ENCODE measurements at regions not wholly inside any gene's neighbourhood (a gene's known extent, or its start where the extent isn't known, plus 50 kb on each side); places are given as distances from the start of the nearest gene placed in this dataset.
"Not testable (repeated sequence)": the region's sequence is repeated elsewhere in the genome, so short reads cannot be mapped to it uniquely, and the experiment has no call there.

DNA sequence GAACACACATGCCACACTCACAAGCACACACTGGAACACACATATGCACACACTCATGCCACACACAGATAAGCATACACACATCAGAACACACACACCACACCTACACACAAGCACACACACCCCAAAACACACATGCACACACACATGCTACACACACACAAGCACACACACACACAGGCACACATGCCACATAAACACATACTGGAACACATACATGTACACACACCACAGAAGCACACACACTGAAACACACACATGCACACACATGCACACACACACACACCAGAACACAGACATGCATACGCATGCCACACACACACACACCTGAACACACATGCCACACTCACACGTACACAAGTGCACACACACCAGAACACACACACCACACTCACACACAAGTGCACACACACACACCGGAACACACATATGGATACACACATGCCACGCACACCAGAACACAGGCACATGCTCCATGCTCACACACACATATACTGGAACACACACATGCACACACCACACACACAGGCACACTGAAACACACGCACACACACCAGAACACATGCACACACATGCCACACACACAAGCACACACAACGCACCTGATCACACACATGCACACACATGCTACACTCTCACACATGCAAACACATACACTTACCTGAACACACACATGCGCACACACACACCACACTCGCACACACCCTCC is 78.0 kb upstream of the IRX4 start:
- DNase-seq (ENCODE audit: low read depth in 4 of 4, low spot score in 3 of 4), result no peak

DNA sequence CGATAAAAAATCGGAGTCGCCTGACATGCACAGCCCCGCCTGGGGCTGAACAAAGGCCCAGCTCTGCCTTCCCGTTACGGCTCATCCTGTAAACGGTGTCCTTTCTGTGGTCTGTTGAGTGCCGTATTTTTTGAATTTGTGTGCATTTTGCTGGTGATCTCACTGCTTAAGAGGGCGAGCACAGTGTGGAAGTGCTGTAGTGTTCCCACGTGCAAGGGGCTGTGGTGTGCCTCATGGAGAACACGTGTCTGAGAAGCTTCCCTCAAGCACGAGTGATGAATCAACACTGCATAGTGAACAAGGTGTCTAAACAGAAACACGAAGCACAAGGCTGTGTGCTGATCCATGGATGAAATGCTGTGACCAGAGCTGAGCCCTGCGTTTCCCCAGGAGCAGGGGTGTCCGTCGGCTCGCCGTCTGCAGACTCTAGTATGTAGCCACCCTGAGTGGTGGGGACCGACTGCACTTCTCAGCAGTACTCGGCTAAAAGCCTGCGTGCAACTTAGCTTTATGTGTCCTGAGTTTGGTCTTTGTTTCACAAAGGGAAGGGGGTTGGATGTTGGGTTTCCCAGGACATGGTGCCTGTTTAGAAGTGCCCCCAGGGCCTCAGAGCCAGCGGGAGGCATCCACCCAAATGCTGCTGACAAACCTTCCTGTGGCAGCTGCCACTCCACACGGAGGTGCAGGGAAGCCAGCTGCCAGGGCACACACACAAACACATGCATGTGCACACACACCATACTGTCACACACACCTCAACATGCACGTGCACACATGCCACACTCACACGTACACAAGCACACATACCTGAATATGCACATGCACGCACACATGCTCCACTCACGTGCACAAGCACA is 77.2 kb upstream of the IRX4 start:
- no peak for DNase-seq (ENCODE audit: low read depth in 4 of 4, low spot score in 3 of 4)

DNA sequence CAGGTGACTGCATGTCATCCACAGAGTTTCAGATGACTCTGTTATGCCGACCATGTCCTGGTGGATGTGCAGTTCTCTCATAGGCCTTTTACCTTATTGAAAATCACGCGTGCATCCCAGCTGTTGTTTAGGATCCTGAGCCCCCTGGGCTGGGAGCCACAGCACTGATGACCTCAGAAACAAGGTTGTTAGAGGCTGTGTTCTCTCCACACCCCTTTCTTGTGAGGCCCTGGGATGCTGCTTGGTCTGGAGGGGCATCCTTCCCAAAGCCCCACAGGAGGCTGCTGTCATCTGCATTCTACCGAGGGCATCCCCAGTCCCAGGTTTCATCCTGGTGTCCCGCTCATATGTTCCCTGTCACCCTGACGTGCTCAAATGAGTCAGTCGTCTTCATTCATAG is 76.5 kb upstream of the IRX4 start:
- DNase-seq (ENCODE audit: low read depth in 4 of 4, low spot score in 3 of 4), result no peak

DNA sequence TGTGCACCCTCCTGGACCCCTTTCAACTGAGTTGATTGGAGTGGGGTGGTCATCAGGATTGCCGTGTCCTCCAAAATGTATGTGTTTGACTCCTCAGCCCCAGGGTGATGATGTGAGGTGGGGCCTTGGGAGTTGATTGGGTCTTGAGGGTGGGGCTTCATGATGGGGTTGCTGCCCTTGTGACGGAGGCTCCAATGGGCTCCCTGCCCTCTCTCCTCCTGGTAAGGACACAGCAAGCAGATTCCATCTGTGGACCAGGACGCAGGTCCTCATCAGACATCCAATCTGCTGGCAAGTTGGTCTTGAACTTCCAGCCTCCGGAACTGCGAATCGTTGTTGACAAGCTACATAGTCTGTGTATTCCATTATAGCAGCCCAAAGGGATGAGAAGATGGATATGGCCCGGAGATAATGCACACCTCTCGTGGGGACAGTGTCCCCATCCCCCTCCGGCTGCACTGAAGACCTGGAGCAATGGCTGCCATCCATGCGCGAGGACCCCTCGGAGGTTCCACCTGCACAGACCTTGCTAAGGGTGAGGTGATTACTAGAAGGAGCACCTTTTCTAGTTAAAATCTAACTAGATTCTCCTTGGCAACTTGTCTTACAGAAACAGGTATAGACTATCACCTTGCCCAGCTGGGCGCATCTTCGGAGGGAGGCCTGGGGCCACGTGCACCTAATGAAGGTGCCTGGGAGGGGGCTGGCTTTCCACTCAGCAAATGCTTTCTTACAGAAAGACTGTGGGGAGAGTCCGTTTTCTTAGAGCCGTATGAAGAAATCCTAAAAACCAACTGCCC is 75.7 kb upstream of the IRX4 start:
- no peak for DNase-seq (ENCODE audit: low read depth in 4 of 4, low spot score in 3 of 4)

DNA sequence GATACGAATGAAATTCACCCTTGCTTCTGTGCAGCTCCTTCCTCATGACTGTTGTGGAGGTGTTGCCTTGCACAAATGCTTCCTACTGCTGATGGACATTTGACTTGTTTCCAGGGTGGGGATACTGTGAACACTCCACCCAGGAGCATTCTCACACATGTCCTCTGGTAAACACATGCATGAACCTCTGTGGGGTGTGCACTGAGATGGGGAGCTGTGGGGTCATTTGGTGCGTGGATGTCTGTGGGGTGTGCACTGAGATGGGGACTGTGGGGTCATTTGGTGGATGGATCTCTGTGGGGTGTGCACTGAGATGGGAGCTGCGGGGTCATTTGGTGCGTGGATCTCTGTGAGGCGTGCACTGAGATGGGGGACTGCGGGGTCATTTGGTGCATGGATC is 72.9 kb upstream of the IRX4 start:
- DNase-seq (ENCODE audit: low read depth in 4 of 4, low spot score in 3 of 4), result no peak

DNA sequence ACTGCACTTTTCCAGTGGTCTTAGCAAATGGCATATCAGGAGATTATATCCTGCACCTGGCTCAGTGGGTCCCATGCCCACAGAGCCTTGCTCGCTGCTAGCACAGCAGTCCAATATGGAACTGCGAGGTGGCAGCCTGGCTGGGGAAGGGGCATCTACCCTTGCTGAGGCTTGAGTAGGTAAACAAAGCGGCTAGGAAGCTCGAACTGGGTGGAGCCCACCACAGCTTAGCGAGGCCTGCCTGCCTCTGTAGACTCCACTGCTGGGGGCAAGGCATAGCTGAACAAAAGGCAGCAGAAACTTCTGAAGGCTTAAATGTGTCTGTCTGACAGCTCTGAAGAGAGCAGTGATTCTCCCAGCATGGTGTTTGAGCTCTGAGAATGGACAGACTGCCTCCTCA is 71.0 kb upstream of the IRX4 start:
- not testable (repeated sequence) for DNase-seq (ENCODE audit: low read depth in 4 of 4, low spot score in 3 of 4)

DNA sequence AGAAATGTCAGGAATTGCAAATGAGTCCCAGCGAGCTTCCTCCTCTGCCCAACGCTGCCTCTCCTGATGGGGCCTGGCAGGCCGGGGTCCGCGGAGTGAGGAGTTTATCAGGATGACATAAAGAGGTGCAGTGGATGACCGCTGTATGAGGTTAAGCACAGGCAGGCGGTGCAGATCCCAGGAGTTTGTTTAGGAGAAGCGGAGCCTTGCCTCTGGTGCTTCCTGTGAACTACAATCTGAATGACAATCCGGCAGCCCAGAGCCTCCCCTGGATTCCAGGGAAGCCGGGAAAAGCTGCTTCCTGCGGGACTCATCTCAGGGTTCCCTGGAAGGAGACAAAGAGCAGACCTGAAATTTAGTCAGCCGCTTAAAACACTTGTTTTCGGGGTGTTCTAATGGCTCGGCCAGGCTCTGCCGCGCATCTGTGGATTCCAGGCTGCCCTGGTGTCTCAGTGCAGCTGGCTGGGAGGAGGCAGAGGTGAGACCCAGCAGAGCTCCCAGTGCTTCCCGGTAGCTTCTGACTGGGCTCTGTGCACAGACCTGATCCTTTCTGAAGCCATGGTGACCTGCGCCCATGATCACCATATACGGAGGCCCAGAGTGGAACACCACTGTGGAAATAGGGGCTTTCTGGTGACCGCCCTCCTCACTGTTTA is 69.8 kb upstream of the IRX4 start:
- no peak for DNase-seq (ENCODE audit: low read depth in 4 of 4, low spot score in 3 of 4)

DNA sequence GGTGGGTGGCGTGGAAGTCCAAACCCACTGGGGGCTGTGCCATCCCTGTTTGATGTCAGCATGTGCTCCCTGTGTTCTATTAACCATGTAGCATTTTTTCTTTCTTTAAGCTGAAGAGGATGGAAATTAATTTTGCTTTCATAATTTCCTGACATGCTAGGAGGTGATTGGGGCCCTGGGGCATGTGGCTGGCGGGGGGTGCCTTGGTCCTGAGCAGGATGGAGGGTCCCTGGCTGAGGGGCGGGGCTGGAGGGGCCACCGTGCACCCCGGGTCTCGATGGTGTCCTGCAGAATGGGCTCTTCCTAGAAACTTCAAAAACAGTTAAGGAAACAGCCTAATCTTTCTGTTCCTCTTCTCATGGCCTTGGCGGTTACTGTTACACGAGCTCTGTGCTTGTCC is 69.3 kb upstream of the IRX4 start:
- no peak for DNase-seq (ENCODE audit: low read depth in 4 of 4, low spot score in 3 of 4)

DNA sequence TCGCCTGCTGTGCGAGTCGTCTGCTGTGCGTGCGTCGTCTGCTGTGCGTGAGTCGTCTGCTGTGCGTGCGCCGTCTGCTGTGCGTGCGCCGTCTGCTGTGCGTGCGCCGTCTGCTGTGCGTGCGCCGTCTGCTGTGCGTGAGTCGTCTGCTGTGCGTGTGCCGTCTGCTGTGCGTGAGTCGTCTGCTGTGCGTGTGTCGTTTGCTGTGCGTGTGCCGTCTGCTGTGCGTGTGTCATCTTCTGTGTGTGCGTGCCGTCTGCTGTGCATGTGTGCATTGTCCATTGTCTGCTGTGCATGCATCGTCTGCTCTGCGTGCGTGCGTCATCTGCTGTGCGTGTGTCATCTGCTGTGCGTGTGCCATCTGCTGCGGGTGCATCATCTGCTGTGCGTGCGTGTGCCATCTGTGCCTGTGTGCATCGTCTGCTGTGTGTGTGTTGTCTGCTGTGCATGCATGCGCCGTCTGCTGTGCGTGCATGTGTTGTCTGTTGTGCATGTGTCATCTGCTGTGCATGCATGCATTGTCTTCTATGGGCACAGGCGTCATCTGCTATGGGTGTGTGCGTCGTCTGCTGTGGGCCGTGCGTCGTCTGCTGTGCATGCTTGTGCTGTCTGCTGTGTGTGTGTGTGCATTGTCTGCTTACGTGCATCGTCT is 68.6 kb upstream of the IRX4 start:
- DNase-seq (ENCODE audit: low read depth in 4 of 4, low spot score in 3 of 4), result no peak

DNA sequence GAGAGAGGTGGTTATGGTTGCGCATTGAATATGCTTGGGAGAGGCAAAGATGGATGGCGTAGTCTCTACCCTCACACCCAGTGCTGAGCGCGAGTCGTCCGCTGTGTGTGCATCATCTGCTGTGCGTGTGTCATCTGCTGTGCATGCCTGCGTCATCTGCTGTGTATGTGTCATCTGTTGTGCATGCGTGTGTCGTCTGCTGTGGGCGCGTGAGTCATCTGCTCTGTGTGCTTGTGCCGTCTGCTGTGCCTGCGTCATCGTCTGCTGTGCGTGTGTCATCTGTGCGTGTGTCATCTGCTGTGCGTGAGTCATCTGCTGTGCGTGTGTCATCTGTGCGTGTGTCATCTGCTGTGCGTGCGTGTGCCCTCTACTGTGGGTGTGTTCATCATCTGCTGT is 68.0 kb upstream of the IRX4 start:
- no peak for DNase-seq (ENCODE audit: low read depth in 4 of 4, low spot score in 3 of 4)

DNA sequence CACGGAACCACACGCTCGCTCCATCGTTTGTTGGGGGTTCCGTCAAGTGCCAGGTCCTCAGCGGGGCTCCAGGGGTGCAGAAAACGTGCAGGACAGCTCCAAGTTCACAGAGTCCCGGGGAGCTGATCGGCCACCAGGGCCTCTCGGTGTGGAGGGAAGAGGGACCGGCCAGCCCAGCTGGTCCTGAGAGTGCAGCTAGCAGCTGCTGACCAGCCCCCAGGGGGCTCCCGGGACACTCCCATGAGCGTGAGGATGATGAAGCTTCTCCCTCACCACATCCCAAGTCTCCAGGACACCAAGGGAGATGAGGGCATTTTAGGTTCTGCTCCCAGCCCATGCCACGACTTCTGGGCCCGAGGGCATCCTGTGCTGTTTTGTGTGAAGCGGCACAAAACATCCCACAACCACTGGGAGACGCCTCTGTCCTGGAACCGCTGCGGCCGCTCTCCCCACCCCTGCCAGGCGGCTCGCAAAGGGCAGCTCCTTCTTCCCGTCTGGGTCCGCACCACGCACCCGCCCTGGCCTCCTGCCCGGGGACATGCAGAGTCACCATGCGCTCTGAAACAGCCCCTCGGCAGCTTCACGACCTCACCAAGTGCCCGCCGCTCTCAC is 67.5 kb upstream of the IRX4 start:
- no peak for DNase-seq (ENCODE audit: low read depth in 4 of 4, low spot score in 3 of 4)

DNA sequence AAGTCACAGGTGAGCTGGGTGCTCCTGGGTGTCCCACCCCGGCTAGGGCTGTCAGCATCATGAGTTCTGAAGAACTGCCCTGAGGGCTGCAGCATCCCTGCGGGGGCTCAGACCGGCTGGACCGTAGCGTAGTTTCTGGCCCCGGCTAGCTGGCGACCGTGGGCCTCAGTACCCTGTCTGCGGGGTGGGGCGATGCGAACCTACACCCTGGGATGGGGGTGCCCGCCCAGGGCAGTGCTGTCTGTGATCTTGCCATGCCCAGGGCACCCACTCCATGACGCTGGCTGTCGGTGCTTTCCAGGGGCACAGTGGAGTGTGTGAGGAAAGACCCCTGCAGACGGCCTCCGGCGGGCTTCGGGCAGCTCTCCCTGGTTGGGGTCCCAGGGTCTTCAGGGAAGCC is 66.5 kb upstream of the IRX4 start:
- DNase-seq (ENCODE audit: low read depth in 4 of 4, low spot score in 3 of 4), result no peak

DNA sequence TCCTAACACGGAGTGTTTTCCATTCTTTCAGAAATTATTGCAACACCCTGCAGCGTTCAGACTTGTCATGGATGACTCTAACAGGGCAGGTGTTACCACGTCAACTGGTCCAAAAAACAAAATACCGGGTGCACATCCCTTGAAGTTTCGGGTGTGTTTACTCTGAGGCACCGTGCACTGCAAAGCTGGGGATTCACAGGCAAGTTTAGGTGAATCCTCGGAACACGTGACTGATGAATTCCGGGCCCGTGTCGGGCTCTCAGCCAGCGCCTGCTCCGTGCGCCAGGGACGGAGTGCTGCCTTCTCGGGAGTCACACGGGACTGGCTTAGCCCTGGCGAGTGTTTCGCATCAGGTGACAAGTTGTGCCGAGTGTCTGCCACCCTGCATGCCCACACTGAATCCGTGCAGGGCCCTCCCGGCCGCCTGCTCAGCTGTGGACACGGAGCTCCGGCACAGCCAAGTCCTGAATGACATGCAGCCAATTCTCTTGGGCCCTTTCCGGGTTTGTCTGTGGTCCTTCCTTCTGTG is 66.0 kb upstream of the IRX4 start:
- DNase-seq (ENCODE audit: low read depth in 4 of 4, low spot score in 3 of 4), result no peak

DNA sequence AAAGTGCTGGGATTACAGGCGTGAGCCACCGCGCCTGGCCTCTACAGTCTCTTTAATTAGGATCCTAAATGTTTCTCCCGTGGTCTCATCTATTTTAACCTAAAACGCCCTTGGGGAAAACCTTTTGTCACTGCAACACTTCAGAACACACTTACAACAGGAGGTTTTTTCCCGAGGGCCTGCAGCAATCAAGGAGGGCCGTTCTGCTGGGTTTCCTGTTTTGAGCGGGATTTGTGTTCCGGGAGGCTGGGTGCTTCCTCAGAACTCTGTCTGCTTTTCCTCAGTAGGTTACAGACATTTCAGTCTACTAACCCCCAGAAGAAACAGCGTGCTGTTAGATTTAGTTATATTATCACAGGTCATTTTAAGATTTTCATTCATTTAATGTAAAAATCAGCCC is 65.4 kb upstream of the IRX4 start:
- no peak for DNase-seq (ENCODE audit: low read depth in 4 of 4, low spot score in 3 of 4)

DNA sequence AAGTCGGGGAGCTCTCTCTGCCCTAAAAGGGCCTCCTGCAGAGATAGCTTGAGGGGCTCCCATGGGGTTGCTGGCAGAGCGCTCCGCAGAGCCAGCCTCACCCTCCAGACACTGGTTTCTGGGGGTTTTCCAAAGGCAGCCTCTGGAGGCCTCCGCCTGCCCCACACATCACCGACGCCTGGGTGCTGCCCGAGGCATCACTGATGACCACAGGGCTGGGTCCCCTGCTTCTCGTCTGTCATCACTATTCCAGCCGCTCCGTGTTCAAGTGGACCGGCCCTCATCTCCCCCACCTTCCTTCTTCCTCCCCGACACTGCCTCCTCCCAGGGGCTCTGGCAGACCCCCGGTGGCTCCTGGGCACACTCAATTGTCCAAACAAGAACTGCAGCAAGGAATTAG is 64.1 kb upstream of the IRX4 start:
- DNase-seq (ENCODE audit: low read depth in 4 of 4, low spot score in 3 of 4), result no peak

DNA sequence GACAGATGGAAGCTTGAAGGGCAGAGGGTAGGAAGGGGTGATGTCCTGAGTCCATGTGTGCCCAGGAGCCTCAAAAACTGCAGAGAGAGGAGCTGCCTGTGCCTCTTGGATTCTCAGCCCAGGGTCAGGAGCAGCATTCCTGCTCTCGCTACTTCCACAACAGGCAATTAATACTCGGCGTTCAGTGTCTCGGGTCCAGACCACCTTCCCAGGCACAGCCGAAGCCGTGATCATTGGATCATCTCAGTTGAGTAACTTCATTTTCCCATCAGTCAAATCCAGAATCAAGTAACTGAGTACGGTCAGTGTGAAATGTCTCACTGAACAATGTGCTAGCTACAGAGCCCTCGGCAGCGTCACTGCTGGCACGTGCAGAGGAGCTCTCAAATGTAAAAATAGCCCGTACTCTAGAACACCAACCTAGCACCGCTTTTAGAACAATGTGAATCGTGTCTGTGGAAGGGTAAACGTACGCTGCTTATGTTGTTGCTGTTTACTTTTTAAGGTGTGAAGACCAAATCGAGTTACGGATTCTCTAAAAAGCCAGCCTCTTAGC is 63.5 kb upstream of the IRX4 start:
- DNase-seq (ENCODE audit: low read depth in 4 of 4, low spot score in 3 of 4), result no peak

DNA sequence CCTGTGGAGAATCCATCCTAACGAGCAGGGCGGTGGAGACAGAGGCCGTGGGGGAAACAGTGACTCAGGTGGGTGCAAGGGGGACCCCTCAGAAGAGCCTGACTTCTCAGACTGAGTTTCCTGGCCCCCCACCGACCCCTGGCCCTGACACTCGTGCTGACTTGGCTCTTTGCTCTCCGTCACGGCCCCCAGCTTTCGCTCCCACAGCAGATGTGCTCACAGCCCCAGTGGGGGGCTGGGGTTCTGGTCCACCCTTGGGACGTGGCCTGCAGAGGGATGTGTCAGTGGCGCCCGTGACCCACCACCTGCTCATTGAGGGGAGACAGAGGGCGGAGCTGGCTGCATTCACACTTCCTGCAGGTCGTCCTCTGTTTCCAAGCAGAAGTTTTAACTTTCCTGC is 62.9 kb upstream of the IRX4 start:
- no peak for DNase-seq (ENCODE audit: low read depth in 4 of 4, low spot score in 3 of 4)

DNA sequence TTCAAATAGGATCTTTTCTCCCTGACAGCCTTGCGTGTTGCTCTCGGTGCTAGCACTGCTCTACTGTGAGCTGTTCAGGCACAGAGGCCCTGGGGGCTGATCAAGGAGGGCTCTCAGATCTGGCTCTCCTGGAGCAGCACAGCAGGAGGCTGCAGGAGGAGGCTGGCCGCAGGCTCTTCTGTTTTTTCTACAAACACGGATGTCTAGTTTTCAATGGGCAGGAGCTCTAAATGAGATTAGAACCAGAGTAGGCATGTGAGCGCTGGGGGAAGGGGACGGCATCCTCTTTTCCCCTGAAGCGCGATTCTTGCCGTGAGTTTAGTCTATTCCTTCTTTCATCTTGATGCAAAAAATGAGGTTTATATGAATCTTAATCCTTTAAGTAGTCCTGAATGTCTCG is 61.7 kb upstream of the IRX4 start:
- DNase-seq (ENCODE audit: low read depth in 4 of 4, low spot score in 3 of 4), result no peak

DNA sequence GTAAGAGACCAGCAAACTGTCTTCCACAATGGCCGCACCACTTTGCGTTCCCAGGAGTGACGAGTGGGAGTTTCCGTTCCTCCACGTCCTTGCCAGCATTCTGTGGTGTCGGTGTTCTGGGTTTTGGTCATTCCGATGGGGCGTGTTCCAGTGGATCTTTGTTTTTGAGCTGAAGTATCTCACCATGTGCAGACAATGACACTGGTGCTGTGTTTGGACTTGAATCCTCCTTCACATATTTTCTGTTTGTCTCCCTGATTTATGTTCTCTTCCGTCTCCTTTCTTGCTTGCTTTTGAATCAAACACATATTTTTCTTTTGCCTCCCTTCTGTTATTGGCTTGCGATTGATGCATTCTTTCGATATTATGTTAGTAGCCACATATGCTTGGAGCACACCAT is 60.8 kb upstream of the IRX4 start:
- DNase-seq (ENCODE audit: low read depth in 4 of 4, low spot score in 3 of 4), result no peak

DNA sequence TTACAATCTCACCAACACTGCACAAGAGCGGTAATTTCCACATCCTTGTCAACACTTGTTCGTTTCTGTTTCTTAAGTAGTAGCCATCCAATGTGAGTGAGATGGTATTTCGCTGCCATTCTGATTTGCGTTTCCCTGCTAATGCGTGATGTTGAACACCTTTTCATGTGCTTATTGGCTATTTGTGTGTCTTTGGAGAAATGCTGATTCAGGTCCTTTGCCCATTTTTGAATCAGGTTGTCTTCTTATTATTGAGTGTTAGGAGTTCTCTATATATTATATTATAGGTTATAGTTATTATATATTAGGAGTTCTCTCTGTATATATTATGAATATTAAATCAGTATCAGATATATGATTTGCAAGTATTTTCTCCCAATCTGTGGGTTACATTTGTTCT is 59.9 kb upstream of the IRX4 start:
- DNase-seq (ENCODE audit: low read depth in 4 of 4, low spot score in 3 of 4), result no peak

Measured in left renal pelvis (tissue), 4 donors.